HK-2 (cell line): ENCODE measurements at regions not wholly inside any gene's neighbourhood (a gene's known extent, or its start where the extent isn't known, plus 50 kb on each side); places are given as distances from the start of the nearest gene placed in this dataset.
A peak's percentile ranks its signal among the peaks of the same experiment; 100 is the strongest.
"Not testable (repeated sequence)": the region's sequence is repeated elsewhere in the genome, so short reads cannot be mapped to it uniquely, and the experiment has no call there.

Experiments
- DNase-seq: peaks from one replicate; pipeline ENCODE4 v3.0.0-alpha.2; 2018; ENCODE audit not compliant: unreplicated experiment

- not testable (repeated sequence) for DNase-seq
Measured at GRCh38 chrX:27156921-27157320, 306.2 kb downstream of the PPP4R3C start.

GRCh38 chrX:27136325-27136724, 326.8 kb downstream of the PPP4R3C start:
- no peak for DNase-seq

- DNase-seq: no peak
Measured at GRCh38 chrX:27132862-27133261, 330.3 kb downstream of the PPP4R3C start.

- DNase-seq: not testable (repeated sequence)
Measured at GRCh38 chrX:27087176-27087575, 376.0 kb downstream of the PPP4R3C start.

GRCh38 chrX:27086237-27086636, 376.9 kb downstream of the PPP4R3C start:
- no peak for DNase-seq

- DNase-seq: no peak
Measured at GRCh38 chrX:27085346-27085745, 377.8 kb downstream of the PPP4R3C start.

- DNase-seq: no peak
Measured at GRCh38 chrX:27078371-27078770, 384.8 kb downstream of the PPP4R3C start.

GRCh38 chrX:27057883-27058282, 405.3 kb downstream of the PPP4R3C start:
- no peak for DNase-seq

- DNase-seq: no peak
Measured at GRCh38 chrX:27039332-27039731, 423.8 kb downstream of the PPP4R3C start.

- DNase-seq: peak; percentile 1
Measured at GRCh38 chrX:27008486-27008885, 454.7 kb downstream of the PPP4R3C start.

- no peak for DNase-seq
Measured at GRCh38 chrX:26999634-27000033, 463.5 kb downstream of the PPP4R3C start.

GRCh38 chrX:26958261-26958660, 504.9 kb downstream of the PPP4R3C start:
- no peak for DNase-seq

GRCh38 chrX:26954029-26954428, 509.1 kb downstream of the PPP4R3C start:
- DNase-seq: no peak

- no peak for DNase-seq
Measured at GRCh38 chrX:26952213-26952612, 510.9 kb downstream of the PPP4R3C start.

- no peak for DNase-seq
Measured at GRCh38 chrX:26927419-26927818, 535.7 kb downstream of the PPP4R3C start.

- no peak for DNase-seq
Measured at GRCh38 chrX:26925088-26925487, 538.1 kb downstream of the PPP4R3C start.

- no peak for DNase-seq
Measured at GRCh38 chrX:26922278-26922677, 540.9 kb downstream of the PPP4R3C start.

- DNase-seq: peak; percentile 14
Measured at GRCh38 chrX:26918631-26919030, 544.5 kb downstream of the PPP4R3C start.

GRCh38 chrX:26916991-26917390, 546.1 kb downstream of the PPP4R3C start:
- DNase-seq: no peak

- DNase-seq: no peak
Measured at GRCh38 chrX:26915064-26915463, 548.1 kb downstream of the PPP4R3C start.

GRCh38 chrX:26914232-26914631, 548.9 kb downstream of the PPP4R3C start:
- no peak for DNase-seq

GRCh38 chrX:26911785-26912184, 551.4 kb downstream of the PPP4R3C start:
- not testable (repeated sequence) for DNase-seq

- no peak for DNase-seq
Measured at GRCh38 chrX:26909728-26910127, 553.4 kb downstream of the PPP4R3C start.

- DNase-seq: no peak
Measured at GRCh38 chrX:26908218-26908617, 554.9 kb downstream of the PPP4R3C start.

GRCh38 chrX:26889574-26889973, 573.6 kb downstream of the PPP4R3C start:
- no peak for DNase-seq
